HUDEP-2 (cell line): ENCODE measurements at regions not wholly inside any gene's neighbourhood (a gene's known extent, or its start where the extent isn't known, plus 50 kb on each side); places are given as distances from the start of the nearest gene placed in this dataset.
"Not testable (repeated sequence)": the region's sequence is repeated elsewhere in the genome, so short reads cannot be mapped to it uniquely, and the experiment has no call there.

ENCODE experiments used
- DNase-seq, 76 experiments: peaks; one replicate each; lab custom pipeline; 2025; ENCODE audit not compliant: unreplicated experiment in 76 of 76; lab: John Stamatoyannopoulos, UW

- DNase-seq, result no peak
Observed at GRCh38 chr2:208671886-208672680, 265.5 kb downstream of the PTH2R start.

DNA sequence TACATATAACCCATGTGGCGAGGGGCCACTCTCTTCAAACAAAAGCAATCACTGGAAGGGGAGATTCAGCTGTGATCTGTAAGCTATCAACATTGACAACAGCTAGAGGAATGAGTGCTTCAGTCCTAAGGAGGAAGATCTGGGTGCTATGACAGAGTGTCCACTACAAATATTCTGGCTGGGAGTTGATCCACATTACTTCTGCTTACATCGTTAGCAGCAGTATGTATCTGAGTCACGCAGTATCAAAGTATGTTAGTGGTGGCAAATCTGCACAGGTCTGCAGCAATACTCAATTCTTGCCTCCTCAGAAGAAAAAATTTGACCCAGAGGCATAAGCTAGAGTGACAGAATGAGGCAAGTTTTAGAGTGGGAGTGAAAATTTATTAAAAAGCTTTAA is 267.0 kb downstream of the PTH2R start:
- DNase-seq, result no peak

DNA sequence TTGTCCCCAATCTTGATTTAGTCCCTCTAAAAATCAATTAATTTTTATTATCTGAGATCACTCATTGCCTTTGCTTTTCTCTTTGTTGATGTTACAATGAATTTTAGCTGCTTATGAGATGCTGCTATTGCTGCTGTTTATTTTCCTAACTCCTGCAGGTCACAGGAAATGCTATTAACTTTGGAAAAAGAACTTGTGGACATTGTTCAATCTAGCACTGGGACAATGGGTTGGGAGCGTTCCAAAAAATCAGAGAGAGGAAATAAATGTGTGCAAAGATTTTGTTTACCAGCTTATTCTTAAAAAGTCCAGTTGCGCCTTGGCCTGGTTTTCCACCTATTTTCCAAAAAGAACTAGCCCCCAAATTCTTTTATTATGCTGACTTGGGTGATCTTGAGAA is 268.3 kb downstream of the PTH2R start:
- no peak for DNase-seq

DNA sequence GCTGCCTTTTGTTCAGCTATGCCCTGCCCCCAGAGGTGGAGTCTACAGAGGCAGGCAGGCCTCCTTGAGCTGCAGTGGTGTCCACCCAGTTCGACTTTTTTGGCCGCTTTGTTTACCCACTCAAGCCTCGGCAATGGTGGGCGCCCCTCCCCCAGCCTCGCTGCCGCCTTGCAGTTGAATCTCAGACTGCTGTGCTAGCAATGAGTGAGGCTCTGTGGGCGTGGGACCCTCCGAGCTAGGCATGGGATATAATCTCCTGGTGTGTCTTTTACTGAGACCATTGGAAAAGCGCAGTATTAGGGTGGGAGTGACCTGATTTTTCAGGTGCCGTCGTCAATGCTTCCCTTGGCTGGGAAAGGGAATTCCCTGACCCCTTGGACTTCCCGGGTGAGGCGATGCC is 279.3 kb downstream of the PTH2R start:
- not testable (repeated sequence) for DNase-seq

DNA sequence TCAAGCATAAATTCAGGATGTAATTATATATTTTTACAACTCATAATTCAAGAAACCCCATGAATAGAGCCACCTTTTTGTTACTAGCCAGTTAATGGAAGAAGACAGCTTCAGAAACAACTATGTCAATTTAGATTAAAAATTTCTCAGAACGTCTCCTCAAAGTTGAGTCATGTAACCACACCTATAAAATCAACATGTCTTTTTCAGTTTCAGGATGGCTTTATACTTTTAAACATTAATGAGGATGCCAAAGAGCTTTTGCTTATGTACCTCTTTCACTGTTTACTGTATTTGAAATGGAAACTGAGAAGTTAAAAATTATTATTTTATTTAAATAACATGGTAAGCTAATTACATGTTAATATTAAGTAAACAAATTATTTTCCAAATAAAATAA is 280.1 kb downstream of the PTH2R start:
- DNase-seq, result no peak

GRCh38 chr2:208687720-208688119 is 281.1 kb downstream of the PTH2R start:
- DNase-seq, result not testable (repeated sequence)

DNA sequence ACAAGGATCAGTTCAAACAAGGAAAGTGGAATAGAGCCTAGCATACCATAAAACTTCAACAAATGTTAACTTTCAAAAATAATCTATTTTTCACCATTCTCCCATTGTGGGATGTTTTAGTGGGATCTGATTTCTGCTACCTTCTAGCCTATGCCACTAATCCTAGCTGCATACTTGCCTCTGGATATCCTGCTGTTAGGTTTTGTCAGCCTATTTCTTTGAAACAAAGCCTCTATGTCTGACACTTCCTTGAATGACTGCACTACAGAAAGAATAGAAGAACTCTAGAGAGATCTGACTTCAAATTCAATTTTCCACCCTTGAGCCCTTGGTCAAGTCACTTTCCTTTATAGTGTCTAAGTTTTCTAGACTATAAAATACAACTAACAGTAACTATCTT is 291.5 kb downstream of the PTH2R start:
- no peak for DNase-seq

- no peak for DNase-seq
Observed at GRCh38 chr2:208708486-208708885, 301.9 kb downstream of the PTH2R start.

DNA sequence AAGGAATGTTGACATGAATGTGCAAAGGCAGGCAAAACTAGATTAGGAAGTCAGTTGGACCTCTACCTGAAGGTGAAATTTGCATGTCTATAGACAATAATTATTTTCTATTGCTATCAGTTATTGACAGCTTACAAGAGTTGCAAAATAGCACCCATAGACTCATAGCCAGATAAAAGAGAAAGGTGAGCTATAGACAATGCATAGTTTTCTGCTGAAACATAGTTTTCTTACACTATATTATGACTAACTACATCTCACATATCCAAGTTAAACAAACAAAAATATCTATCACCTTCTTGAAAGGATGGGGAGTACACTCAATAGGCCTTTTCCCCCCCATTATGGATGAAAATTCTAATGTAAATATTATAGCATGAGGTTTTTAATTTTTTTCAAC is 305.0 kb downstream of the PTH2R start:
- DNase-seq, result no peak

DNA sequence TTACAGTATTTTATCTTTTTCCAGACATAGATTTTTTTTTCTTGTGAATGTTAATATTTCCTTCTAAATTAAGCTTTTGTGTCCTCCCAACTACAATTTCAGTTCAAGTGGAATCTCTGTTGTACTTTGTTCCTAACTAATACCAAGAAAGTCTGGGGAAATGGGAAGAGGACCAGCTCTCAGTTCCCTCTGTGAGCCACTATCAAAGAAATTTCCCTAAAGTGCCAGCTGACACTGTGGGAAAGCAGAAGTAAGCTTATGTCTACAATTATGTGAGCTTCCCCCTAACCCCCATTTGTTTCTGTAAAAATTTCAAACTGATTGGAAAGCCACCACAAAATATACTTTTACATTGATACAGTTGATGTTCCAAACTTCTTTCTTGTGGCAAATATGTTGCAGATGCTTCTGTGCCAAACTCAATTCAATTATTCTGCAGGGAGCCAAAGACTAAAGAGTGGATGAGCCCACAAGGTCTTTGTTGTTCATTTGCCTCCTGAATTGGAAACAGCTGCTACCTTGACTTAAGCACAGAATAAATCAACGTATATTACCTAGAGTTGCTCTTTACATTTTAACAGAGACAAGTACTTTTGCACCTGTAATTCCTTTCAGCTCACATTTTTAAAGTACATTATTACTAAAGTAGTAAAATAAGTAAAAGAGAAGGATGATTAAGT is 306.6 kb downstream of the PTH2R start:
- no peak for DNase-seq

- DNase-seq, result no peak
Observed at GRCh38 chr2:208718828-208719227, 312.2 kb downstream of the PTH2R start.

GRCh38 chr2:208722731-208723130 is 316.1 kb downstream of the PTH2R start:
- DNase-seq, result no peak

DNA sequence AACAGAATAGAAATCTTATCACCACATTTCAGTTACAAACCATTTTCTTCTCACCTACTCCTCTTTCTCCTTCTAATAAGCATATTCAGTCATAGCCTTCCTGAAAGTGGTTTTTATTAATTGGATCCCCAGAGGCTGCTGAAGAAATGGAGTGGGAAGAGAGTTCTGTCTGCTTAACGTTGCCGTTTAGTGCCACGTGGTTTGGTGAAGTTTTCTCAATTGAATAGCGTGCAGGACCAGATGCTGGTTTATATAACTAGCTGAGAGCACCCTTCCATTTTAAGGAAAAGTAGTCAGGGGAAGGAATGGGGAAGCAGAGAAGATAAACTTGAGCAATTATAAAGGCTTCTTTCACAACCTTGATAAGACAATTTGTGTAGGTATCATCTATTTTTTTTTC is 318.7 kb downstream of the PTH2R start:
- DNase-seq, result no peak

DNA sequence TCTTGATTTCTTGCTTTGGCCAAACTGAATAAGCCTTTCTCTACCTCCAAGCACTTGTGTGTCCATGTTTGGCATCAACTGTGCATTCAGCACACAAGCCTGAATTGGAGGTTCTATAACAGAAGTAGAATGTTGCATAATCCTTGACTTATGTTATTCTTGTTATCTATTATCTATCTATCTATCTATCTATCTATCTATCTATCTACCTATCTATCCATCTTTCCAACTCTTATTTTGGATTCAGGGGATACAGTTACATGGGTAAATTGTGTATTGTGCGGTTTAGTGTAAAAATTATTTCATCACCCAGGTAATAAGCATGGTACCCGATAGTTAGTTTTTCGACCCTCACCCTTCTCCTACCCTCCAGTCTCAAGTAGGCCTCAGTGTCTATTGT is 319.6 kb downstream of the PTH2R start:
- DNase-seq, result no peak

GRCh38 chr2:208751663-208752415 is 345.2 kb downstream of the PTH2R start:
- DNase-seq, result not testable (repeated sequence)

DNA sequence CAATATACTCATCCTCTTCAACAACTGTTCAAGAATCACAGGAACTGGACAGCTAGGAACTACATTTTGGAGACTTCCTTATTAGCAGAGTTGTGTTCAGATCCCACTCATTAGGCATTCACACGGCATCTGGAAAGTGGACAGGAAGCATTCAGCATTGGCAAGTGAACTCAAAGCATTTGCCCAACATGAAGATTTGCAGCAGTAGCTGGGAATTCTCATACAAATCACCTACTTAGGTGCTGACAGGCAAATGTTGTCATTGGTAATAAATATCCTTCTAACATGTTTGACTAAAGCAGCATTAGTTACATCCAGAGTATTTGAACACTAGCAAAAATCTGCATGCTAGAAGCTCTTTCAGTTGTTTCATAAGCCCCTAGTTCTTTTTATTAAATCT is 350.8 kb downstream of the PTH2R start:
- no peak for DNase-seq

- DNase-seq, result not testable (repeated sequence)
Observed at GRCh38 chr2:208773074-208773473, 366.5 kb downstream of the PTH2R start.

GRCh38 chr2:208781166-208781565 is 374.6 kb downstream of the PTH2R start:
- no peak for DNase-seq

DNA sequence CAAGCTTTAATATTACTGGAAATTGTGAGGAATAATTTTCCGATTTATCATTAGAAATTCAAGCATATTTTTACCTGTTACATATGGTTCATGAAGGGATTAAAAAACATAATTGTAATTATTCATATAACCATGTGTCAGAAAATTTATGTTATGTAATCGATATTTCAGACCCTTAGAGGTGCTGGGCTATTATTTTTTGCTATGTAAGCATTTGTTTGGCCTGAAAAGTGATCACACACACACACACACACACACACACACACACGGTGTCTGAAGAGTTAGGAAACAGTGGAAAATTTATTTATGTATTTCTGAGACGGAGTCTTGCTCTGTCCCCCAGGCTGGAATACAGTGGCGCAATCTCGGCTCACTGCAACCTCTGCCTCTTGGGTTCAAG is 375.5 kb downstream of the PTH2R start:
- DNase-seq, result no peak

DNA sequence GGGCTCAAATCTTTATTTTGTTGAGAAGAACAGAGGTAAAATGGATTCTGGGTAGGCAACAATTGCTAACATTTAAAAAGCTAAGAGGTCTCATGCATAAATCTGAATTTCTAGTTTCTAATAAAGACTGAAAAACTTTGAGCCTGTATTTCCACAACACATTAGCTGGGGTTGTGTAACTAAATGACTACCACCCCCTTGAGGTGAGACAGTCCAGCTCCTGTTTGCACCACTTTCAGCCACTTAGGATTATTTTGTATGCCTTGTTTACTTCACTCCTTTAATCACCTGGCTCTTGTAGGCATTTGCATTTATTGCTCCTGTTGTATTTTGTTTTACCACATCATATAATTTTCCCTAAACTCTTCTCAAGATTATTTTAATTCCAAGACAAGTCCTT is 376.6 kb downstream of the PTH2R start:
- DNase-seq, result peak in 4 of 76 experiments; percentile 2 to 22 (median 2)

DNA sequence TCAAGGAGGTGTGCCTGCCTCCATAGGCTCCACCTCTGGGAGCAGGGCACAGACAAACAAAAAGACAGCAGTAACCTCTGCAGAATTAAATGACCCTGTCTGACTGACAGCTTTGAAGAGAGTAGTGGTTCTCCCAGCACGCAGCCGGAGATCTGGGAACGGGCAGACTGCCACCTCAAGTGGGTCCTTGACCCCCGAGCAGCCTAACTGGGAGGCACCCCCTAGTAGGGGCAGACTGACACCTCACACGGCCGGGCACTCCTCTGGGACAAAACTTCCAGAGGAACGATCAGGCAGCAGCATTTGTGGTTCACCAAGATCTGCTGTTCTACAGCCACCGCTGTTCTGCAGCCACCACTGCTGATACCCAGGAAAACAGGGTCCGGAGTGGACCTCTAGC is 378.2 kb downstream of the PTH2R start:
- not testable (repeated sequence) for DNase-seq

- DNase-seq, result no peak
Observed at GRCh38 chr2:208791257-208791656, 384.7 kb downstream of the PTH2R start.
